Muscle of back (tissue), 3 donors: ENCODE measurements at regions not wholly inside any gene's neighbourhood (a gene's known extent, or its start where the extent isn't known, plus 50 kb on each side); places are given as distances from the start of the nearest gene placed in this dataset.

ENCODE experiments used
- DNase-seq, 3 donors: peaks; one replicate each; pipeline versions ENCODE4 v3.0.0 to v3.0.0-alpha.2; 2013

GRCh38 chr2:129929321-129930290 lies 49.9 kb upstream of the RAB6C start:
- peak; percentile 15 to 79 (median 43) for DNase-seq
